Natural killer cell treated with Interleukin-12 subunit alpha and Interleukin-12 subunit beta and Interleukin-15 and Interleukin-18, amount 100 ng/mL, for 72 hours (primary cell): ENCODE measurements at regions not wholly inside any gene's neighbourhood (a gene's known extent, or its start where the extent isn't known, plus 50 kb on each side); places are given as distances from the start of the nearest gene placed in this dataset.
"Not testable (repeated sequence)": the region's sequence is repeated elsewhere in the genome, so short reads cannot be mapped to it uniquely, and the experiment has no call there.

ENCODE experiments used
- ATAC-seq, 2 donors: fragments of 150-1000 bp; cut with Tn5 transposase in 1 of 2; sonication (Bioruptor Pico), chemical (Tn5 transposase) in 1 of 2; 2 replicates each; pipeline ENCODE4 v1.10.0; 2021
- DNase-seq: peaks from one replicate; pipeline ENCODE4 v3.0.0; 2022; ENCODE audit warnings: low spot score
- H3K27ac Mint-ChIP-seq, 2 donors: 1 replicate in 1 of 2; 2 replicates in 1 of 2; pipeline ENCODE4 v1.8.0; 2022; ENCODE audit warnings: mixed read lengths in 2 of 2, mild to moderate bottlenecking in 1 of 2, moderate library complexity in 1 of 2
- H3K27me3 Mint-ChIP-seq, 2 donors: 1 replicate in 1 of 2; 2 replicates in 1 of 2; pipeline ENCODE4 v1.8.0; 2022; ENCODE audit warnings: mixed read lengths in 2 of 2
- H3K36me3 Mint-ChIP-seq: one replicate; pipeline ENCODE4 v1.8.0; 2022; ENCODE audit warnings: mixed read lengths
- H3K4me1 Mint-ChIP-seq, 2 donors: 1 replicate in 1 of 2; 2 replicates in 1 of 2; pipeline ENCODE4 v1.8.0; 2022; ENCODE audit warnings: low read depth in 2 of 2, mixed read lengths in 2 of 2, mild to moderate bottlenecking in 1 of 2
- H3K4me3 Mint-ChIP-seq: one replicate; pipeline ENCODE4 v1.8.0; 2022; ENCODE audit warnings: mixed read lengths
- H3K9me3 Mint-ChIP-seq: 2 replicates; pipeline ENCODE4 v1.8.0; 2022; ENCODE audit warnings: mixed read lengths

DNA sequence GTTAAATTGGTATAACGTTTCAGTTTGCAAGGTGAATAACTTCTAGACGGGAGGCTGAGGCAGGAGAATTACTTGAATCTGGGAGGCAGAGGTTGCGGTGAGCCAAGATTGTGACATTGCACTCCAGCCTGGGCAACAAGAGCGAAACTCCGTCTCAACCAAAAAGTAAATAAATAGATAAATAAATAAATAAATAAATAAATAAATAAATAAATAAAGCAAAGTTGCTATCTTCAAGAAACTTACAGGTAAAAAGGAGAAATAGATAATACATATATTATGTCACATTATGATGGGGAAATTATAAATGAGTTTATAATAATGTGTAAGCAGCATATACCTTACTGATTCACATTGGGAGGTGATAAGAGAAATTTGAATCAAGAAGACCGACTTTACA is 1966.0 kb downstream of the PCDH7 start:
- peaks cover 4% of the 10 kb centered on the region for H3K9me3 Mint-ChIP-seq

DNA sequence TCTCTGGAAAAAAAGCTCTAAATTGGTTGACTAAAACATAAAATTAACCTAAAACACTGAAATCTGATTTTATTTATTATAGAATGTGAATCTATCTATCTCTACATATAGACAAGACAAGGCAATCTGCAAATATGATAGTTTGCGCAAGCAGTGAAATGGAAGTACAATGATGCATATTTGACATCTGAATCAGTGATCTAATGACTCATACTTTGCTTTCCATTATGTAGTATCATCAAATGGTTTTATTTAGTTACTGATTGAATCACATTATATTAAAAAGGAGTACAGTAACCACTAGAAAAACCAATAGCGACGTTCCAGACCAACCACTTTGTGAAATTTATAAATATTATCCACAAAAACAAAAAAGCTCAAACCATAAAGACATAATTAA is 1969.3 kb downstream of the PCDH7 start:
- Mint-ChIP-seq H3K27me3 (no peaks in the 10 kb centered on the region), H3K4me3 (no peak overlapping the region), H3K27ac (no peak overlapping the region), H3K36me3 (peaks cover 12% of the 10 kb centered on the region), H3K9me3 (peaks cover 9% of the 10 kb centered on the region), H3K4me1 (no peaks in the 10 kb centered on the region)
- DNase-seq (no peak), ATAC-seq (no peak)

More for the DNA sequence above, 1966.0 kb downstream of the PCDH7 start:
- ATAC-seq: no peak
- H3K27me3 Mint-ChIP-seq: no peaks in the 10 kb centered on the region
- H3K36me3 Mint-ChIP-seq: no peaks in the 10 kb centered on the region
- no peak overlapping the region for H3K27ac Mint-ChIP-seq
- H3K4me3 Mint-ChIP-seq: no peak overlapping the region
- no peak for DNase-seq
- no peaks in the 10 kb centered on the region for H3K4me1 Mint-ChIP-seq

DNA sequence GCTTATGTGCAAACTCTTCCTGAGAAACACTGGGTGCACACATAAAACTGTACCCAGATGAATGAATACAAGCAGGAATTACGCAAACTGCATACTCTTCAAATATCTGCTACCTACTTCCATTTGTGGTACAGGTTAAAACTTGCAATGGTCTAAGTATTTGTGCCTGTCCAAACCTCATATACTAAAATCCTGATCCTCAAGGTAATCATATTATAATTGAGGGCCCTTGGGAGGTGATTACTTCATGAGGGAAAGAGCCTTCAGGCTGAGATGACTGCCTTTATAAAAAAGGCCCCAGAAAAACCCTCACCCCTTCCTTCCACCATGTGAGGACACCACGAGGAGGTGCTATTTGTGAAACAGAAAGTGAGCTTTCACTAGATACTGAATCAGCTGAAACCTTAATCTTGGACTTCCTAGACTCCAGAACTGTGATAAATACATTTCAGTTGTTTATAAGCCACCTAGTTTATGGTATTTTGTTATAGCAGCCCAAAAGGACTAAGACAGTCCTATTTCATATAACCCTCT is 1977.2 kb downstream of the PCDH7 start:
- DNase-seq: no peak
- H3K27me3 Mint-ChIP-seq: no peaks in the 10 kb centered on the region
- H3K27ac Mint-ChIP-seq: no peak overlapping the region
- H3K9me3 Mint-ChIP-seq: peaks cover 26% of the 10 kb centered on the region
- ATAC-seq: no peak
- no peaks in the 10 kb centered on the region for H3K4me1 Mint-ChIP-seq
- no peak overlapping the region for H3K4me3 Mint-ChIP-seq
- peaks cover 21% of the 10 kb centered on the region for H3K36me3 Mint-ChIP-seq

DNA sequence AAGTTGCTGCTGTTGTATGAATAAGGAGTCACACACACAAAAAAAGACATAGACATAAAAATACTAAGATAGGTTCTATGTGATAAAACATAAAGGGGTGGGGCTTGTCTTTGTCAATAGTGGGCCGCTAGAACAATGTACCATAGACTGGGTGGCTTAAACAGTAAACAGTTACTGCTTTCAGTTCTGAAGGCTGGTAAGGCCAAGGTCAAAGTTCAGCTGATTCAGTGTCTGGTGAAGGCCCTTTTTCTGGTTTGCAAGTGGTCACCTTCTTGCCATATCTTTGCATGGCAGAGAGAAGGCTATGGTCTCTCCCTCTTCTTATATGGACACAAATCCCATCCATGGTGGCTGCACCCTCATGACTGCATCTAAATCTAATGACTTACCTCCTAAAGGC is 1980.7 kb downstream of the PCDH7 start:
- H3K27ac Mint-ChIP-seq: no peak overlapping the region
- H3K36me3 Mint-ChIP-seq: no peaks in the 10 kb centered on the region
- ATAC-seq: no peak
- H3K4me3 Mint-ChIP-seq: no peak overlapping the region
- H3K4me1 Mint-ChIP-seq: no peaks in the 10 kb centered on the region
- H3K9me3 Mint-ChIP-seq: peaks cover 9% of the 10 kb centered on the region
- H3K27me3 Mint-ChIP-seq: no peaks in the 10 kb centered on the region
- no peak for DNase-seq

DNA sequence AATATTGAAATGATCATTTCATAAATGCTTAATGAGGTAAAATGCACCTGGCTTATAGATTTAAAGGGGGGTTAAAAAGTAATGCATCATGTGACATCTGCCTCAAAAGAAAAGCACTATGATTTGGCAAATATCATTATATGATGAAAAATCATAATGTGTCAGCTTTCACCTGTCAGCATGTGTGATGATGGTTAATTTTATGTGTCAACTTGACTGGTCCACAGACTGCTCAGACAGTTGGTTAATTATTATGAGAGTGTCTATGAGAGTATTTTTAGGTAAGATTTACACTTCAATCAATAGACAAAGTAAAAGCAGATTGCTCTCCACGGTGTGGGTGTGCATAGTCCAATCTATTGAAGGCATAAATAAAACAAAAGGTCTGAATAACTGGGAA is 1986.7 kb downstream of the PCDH7 start:
- Mint-ChIP-seq H3K36me3 (no peaks in the 10 kb centered on the region), H3K9me3 (peaks cover 2% of the 10 kb centered on the region), H3K27ac (no peak overlapping the region)

DNA sequence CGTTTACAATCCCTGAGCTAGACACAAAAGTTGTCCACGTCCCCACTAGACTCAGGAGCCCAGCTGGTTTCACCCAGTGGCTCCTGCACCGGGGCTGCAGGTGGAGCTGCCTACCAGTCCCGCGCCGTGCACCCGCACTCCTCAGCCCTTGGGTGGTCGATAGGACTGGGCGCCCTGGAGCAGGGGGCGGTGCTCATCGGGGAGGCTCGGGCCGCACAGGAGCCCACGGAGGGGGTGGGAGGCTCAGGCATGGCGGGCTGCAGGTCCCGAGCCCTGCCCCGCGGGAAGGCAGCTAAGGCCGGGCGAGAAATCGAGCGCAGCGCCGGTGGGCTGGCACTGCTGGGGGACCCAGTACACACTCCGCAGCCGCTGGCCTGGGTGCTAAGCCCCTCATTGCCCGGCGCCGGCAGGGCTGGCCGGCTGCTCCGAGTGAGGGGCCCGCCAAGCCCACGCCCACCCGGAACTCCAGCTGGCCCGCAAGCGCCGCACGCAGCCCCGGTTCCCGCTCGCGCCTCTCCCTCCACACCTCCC is 1996.0 kb downstream of the PCDH7 start:
- peaks cover 14% of the 10 kb centered on the region for H3K9me3 Mint-ChIP-seq

More for the DNA sequence above, 1986.7 kb downstream of the PCDH7 start:
- H3K27me3 Mint-ChIP-seq: no peaks in the 10 kb centered on the region
- ATAC-seq (no peak), DNase-seq (no peak)
- H3K4me1 Mint-ChIP-seq: no peaks in the 10 kb centered on the region
- H3K4me3 Mint-ChIP-seq: no peak overlapping the region

DNA sequence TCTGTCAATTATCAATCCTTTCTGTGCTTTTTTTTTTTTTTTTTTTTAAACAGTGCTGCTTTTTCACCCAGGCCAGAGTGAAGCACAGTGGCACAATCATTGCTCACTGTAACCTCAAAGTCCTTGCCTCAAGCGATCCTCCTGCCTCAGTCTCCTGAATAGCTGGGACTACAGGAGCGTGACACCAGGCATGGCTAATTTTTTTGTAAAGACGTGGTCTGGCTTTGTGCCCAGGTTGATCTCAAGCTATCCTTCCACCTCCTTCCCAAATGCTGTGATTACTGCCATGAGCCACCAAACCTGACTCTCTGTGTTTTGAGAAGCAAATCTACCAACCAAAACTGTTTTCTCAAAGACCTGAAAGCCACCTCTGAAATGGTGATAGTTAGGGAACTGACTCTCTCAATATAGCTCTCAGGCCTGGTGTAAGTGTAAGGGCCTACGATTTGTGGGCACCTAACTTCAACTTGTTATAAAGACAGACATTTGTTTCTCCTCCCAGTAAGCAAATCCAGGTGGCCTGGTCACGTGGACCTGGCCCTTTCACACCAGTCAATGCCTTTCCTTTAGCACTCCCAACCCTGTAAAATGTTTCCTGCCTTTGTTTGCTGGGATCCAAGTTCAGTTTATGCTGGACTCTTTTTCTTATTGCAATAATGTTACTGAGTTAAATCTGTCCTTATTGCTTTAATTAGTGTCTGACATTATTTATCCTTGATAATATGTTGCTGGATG is 2015.9 kb downstream of the PCDH7 start:
- ATAC-seq (no peak), DNase-seq (no peak)
- no peak overlapping the region for H3K4me3 Mint-ChIP-seq
- H3K27me3 Mint-ChIP-seq: no peaks in the 10 kb centered on the region
- H3K36me3 Mint-ChIP-seq: no peaks in the 10 kb centered on the region
- peaks cover 7% of the 10 kb centered on the region for H3K9me3 Mint-ChIP-seq
- no peaks in the 10 kb centered on the region for H3K4me1 Mint-ChIP-seq
- H3K27ac Mint-ChIP-seq: no peak overlapping the region

More for the DNA sequence above, 1996.0 kb downstream of the PCDH7 start:
- not testable (repeated sequence) for H3K4me3 Mint-ChIP-seq, ATAC-seq, H3K4me1 Mint-ChIP-seq, H3K36me3 Mint-ChIP-seq, H3K27ac Mint-ChIP-seq, H3K27me3 Mint-ChIP-seq, DNase-seq

DNA sequence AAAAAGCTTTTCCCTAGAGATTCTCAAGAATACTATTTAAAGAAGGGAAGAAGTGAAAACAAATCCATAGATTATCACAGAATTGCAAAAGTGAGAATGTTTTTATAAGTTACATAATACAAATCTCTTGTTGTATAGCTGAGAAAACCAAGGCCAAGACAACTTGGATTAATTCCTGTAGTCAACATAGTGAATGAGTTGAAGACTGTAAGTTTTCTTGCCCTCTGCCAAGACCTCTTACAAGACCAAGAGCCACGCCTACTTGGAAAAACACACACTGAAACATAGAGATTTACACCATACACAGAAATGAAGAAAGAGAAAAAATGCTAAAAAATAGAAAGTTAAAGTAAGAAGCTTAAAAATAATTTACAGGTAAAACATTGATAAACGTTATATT is 2024.0 kb downstream of the PCDH7 start:
- Mint-ChIP-seq H3K9me3 (peaks cover 7% of the 10 kb centered on the region), H3K4me3 (no peak overlapping the region), H3K27me3 (no peaks in the 10 kb centered on the region), H3K27ac (no peak overlapping the region), H3K36me3 (peaks cover 5% of the 10 kb centered on the region), H3K4me1 (no peaks in the 10 kb centered on the region)
- DNase-seq: no peak
- ATAC-seq: no peak

DNA sequence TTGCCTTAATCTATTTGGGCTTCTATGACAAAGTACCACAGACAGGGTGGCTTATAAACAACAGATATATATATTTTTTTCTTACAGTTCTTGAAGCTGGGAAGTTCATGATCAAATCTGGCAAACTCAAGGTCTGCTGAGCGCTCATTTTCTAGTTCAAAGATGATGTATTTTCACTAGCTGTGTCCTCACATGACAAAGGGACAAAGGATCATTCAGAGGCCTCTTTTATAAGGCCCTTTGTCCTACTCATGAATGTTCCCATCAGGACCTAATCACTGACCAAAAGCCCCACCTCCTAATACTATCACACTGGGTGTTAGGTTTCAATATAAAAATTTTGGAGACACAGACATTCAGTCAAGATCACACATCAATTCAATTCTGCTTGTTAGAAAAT is 2025.2 kb downstream of the PCDH7 start:
- DNase-seq: no peak
- no peaks in the 10 kb centered on the region for H3K4me1 Mint-ChIP-seq
- H3K9me3 Mint-ChIP-seq: peaks cover 7% of the 10 kb centered on the region
- H3K27ac Mint-ChIP-seq: no peak overlapping the region
- no peak overlapping the region for H3K4me3 Mint-ChIP-seq
- H3K27me3 Mint-ChIP-seq: no peaks in the 10 kb centered on the region
- H3K36me3 Mint-ChIP-seq: peaks cover 5% of the 10 kb centered on the region
- no peak for ATAC-seq

DNA sequence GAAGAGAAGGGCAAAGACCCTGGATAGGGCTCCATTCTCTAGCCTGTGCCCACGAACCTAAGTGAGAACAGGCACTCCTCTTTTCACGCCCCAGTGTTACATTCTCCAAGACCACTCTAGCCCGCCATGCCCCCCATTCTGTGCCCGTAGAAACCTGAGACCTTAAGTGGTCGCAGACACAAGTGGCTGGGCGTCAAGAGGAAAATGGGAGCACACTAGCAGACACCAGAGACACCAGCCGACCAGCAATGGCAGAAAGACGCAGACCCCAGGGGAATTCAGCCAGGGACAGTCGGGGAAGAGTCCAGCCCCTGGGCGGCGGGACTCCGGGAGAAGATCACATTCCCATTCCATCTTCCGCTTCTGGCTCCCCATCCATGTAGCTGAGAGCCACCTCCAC is 2027.9 kb downstream of the PCDH7 start:
- Mint-ChIP-seq H3K27me3 (no peaks in the 10 kb centered on the region), H3K4me1 (no peaks in the 10 kb centered on the region), H3K4me3 (no peak overlapping the region), H3K27ac (no peak overlapping the region), H3K36me3 (no peaks in the 10 kb centered on the region), H3K9me3 (peaks cover 2% of the 10 kb centered on the region)
- ATAC-seq (no peak), DNase-seq (no peak)

DNA sequence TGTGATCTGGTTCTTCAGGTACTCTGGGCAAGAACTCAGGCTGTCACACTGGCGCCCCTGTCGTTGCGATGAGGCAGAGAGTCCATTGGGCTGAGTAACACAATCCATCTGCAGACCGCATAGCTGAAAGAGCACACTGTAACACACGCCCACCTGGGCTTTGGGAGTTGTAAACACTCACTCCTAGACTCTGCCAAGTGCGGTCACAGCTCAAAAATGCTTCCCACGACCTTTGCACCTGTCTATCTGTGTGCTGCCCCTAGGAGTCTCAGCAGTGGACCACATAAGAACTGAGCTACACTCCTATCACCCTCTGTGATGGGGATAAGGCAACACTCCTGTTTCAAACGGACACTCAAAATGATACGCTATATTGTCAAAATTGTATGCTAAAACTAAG is 2028.3 kb downstream of the PCDH7 start:
- ATAC-seq: no peak
- DNase-seq: no peak
- Mint-ChIP-seq H3K9me3 (peaks cover 2% of the 10 kb centered on the region), H3K4me3 (no peak overlapping the region), H3K4me1 (no peaks in the 10 kb centered on the region), H3K27me3 (no peaks in the 10 kb centered on the region), H3K36me3 (no peaks in the 10 kb centered on the region), H3K27ac (no peak overlapping the region)

DNA sequence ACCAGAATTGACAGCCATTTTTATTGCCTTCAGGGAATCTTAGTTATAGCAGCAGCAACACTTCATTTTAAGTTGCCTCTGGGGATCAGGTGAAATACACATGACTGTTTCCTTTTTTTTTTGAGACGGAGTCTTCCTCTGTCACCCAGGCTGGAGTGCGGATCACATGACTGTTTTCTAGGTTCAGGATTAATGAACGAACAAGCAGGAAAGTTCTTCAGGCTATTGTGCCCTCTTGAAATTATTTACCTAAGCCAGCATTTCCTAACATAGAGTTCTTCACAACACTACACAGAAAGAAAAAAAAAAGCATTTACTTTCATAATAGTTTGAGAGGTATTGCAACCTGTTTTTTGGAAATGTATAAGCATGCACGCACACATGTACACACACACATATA is 2032.8 kb downstream of the PCDH7 start:
- peaks cover 12% of the 10 kb centered on the region for H3K9me3 Mint-ChIP-seq
- no peak overlapping the region for H3K4me3 Mint-ChIP-seq
- peaks cover 7% of the 10 kb centered on the region for H3K36me3 Mint-ChIP-seq
- H3K27me3 Mint-ChIP-seq: no peaks in the 10 kb centered on the region
- DNase-seq (no peak), ATAC-seq (no peak)
- H3K4me1 Mint-ChIP-seq: no peaks in the 10 kb centered on the region
- H3K27ac Mint-ChIP-seq: no peak overlapping the region

DNA sequence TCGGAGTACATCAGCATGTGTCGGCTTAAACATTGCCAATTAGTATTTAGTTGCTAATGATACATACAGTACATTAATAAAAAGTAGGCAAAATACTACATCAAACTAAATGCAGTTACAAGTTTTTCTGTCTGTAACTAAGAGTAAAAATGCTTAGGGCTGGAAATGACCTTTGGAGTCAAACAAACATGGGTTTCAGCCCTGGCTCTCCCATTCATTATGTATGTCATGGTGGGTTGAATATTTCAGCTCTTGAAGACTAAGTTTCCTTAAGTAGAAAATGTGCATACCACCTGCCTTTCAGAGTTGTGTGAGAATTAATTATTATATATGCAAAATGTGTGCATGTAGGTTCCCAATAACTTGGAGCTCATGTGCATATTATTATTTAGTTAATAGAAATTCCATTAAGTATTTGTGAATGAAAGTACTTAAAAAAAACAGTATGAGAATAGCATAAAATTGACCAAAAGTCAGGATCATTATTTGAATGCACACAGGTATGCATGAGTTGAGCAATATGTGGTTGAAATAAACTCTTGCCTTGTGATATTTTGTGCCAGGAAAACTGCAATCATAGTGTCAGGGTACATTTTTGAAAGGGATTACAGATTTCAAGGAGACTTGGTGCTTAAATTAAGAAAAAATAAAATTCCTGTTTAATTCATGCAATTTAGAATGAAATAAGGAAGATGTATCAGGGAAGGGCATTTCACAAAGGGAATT is 2048.7 kb downstream of the PCDH7 start:
- peaks cover 6% of the 10 kb centered on the region for H3K9me3 Mint-ChIP-seq
- no peak overlapping the region for H3K27ac Mint-ChIP-seq
- H3K36me3 Mint-ChIP-seq: peaks cover 8% of the 10 kb centered on the region
- ATAC-seq (no peak), DNase-seq (no peak)
- no peaks in the 10 kb centered on the region for H3K4me1 Mint-ChIP-seq
- no peak overlapping the region for H3K4me3 Mint-ChIP-seq
- H3K27me3 Mint-ChIP-seq: no peaks in the 10 kb centered on the region

DNA sequence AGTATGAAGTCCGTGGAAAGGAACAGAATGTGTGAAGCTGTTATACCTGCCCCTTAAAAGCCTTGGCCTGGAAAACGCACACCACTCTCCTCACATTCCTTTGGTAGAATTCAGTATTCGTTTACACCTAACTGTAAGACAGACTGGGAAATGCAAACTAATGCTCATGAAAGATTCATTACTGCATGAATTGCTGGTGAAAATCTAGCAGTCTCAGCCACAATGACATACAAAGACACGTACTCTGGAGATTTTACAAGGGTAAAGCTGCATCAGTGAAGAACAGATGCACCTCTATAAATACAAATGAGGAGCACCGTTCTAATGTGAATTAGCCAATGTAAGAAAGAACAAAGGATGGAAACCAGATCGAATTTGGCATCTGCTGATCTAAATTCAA is 2051.3 kb downstream of the PCDH7 start:
- no peak for ATAC-seq
- Mint-ChIP-seq H3K9me3 (peaks cover 6% of the 10 kb centered on the region), H3K27ac (no peak overlapping the region), H3K36me3 (peaks cover 8% of the 10 kb centered on the region), H3K4me1 (no peaks in the 10 kb centered on the region), H3K27me3 (no peaks in the 10 kb centered on the region), H3K4me3 (no peak overlapping the region)
- DNase-seq: no peak
